A673 (cell line): ENCODE measurements at regions not wholly inside any gene's neighbourhood (a gene's known extent, or its start where the extent isn't known, plus 50 kb on each side); places are given as distances from the start of the nearest gene placed in this dataset.

ENCODE experiments used
- BruUV-seq: library from RNA; stranded (reverse); fragments of 400-500 nt; replicated peaks from 2 replicates; lab custom pipeline; 2021; lab: Mats Ljungman, UMichigan
- CTCF ChIA-PET: fragments of 300-600 bp; sonication (Branson Sonifier 250); formaldehyde crosslinking; loops from one replicate; lab custom pipeline; 2022; ENCODE audit warnings: antibody characterized with exemption; lab: Charles Lee
- POLR2A ChIA-PET: fragments of 300-600 bp; sonication (Branson Sonifier 250); formaldehyde crosslinking; loops from one replicate; lab custom pipeline; 2022; ENCODE audit warnings: antibody characterized with exemption; ENCODE audit not compliant: low non-redundant PET; lab: Charles Lee
- DNase-seq: peaks from one replicate; pipeline ENCODE4 v3.0.0-alpha.2; 2015; ENCODE audit warnings: low spot score
- H3K27ac ChIP-seq: fragments of 200-600 bp; sonication (generic); 2 replicates; pipeline ENCODE4 v1.5.1; 2016; ENCODE audit warnings: mixed run types, low read depth, mild to moderate bottlenecking, mixed read lengths, antibody characterized with exemption, low read length; ENCODE audit not compliant: poor library complexity, severe bottlenecking
- H3K27me3 ChIP-seq: fragments of 200-600 bp; sonication (generic); replicated peaks from 2 replicates; pipeline ENCODE4 v1.6.1; 2017; ENCODE audit warnings: mixed run types, low read depth, mild to moderate bottlenecking, mixed read lengths, antibody characterized with exemption, low read length; ENCODE audit not compliant: insufficient read depth, poor library complexity
- H3K36me3 ChIP-seq: fragments of 200-600 bp; sonication (generic); 2 replicates; pipeline ENCODE4 v1.6.1; 2016; ENCODE audit warnings: mixed run types, mild to moderate bottlenecking, mixed read lengths, antibody characterized with exemption, low read length; ENCODE audit not compliant: insufficient read depth, poor library complexity, severe bottlenecking
- H3K4me1 ChIP-seq: fragments of 200-600 bp; sonication (generic); 2 replicates; pipeline ENCODE4 v1.6.1; 2017; ENCODE audit warnings: mixed run types, mild to moderate bottlenecking, mixed read lengths, antibody characterized with exemption, low read length; ENCODE audit not compliant: insufficient read depth, poor library complexity, severe bottlenecking
- H3K4me3 ChIP-seq: fragments of 200-600 bp; sonication (generic); 2 replicates; pipeline ENCODE4 v1.5.1; 2016; ENCODE audit warnings: low read depth, mixed run types, mild to moderate bottlenecking, mixed read lengths, low read length; ENCODE audit not compliant: poor library complexity, severe bottlenecking
- H3K9me3 ChIP-seq: fragments of 200-600 bp; sonication (generic); 2 replicates; pipeline ENCODE4 v1.6.1; 2016; ENCODE audit warnings: mixed run types, low read depth, mild to moderate bottlenecking, mixed read lengths, antibody characterized with exemption, low read length; ENCODE audit not compliant: poor library complexity, severe bottlenecking
- EZH2 ChIP-seq: fragments of 200-600 bp; sonication (generic); IDR thresholded peaks from 2 replicates; pipeline ENCODE4 v1.6.1; 2017; ENCODE audit warnings: borderline replicate concordance, low read depth, mild to moderate bottlenecking, mixed read lengths, antibody characterized with exemption, low read length; ENCODE audit not compliant: poor library complexity, severe bottlenecking
- intact Hi-C: fragments of 100-400 bp; cut with micrococcal nuclease; formaldehyde crosslinking; loops from one replicate; pipeline ENCODE4 v1.10.0; 2022; ENCODE audit not compliant: unreplicated experiment
- TF ChIP-seq, protein P1 (sequence below): fragments of 300-800, 200-600 bp; sonication (generic); conservative IDR thresholded peaks from 2 replicates; pipeline ENCODE4 v1.5.1; 2017; ENCODE audit warnings: low read depth, mild to moderate bottlenecking, antibody characterized with exemption, low read length, moderate library complexity, mixed read lengths

DNA sequence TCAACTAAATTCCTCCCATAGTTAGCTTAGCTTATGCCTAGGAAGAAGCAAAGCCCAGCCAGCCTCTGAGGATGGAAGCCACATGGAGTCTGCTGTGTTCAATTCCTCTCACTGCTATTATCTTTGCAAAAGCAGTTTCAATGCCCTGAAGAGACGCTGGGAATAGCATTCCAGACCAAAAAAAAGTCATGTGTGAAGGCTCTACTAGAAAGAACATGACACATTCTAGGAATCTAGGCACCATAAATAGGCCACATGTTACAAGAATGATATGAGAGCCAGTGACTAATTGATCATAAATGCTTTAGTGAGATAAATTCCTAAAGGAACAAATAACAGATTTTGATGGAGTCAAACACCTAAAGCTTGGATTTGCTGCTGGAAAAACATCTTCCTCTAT, 800.8 kb downstream of the TUSC7 start:
- no peaks in the 10 kb centered on the region for H3K4me1 ChIP-seq
- no peaks in the 10 kb centered on the region for H3K36me3 ChIP-seq
- no peak for TF ChIP-seq EZH2
- TF ChIP-seq, protein P1, sequence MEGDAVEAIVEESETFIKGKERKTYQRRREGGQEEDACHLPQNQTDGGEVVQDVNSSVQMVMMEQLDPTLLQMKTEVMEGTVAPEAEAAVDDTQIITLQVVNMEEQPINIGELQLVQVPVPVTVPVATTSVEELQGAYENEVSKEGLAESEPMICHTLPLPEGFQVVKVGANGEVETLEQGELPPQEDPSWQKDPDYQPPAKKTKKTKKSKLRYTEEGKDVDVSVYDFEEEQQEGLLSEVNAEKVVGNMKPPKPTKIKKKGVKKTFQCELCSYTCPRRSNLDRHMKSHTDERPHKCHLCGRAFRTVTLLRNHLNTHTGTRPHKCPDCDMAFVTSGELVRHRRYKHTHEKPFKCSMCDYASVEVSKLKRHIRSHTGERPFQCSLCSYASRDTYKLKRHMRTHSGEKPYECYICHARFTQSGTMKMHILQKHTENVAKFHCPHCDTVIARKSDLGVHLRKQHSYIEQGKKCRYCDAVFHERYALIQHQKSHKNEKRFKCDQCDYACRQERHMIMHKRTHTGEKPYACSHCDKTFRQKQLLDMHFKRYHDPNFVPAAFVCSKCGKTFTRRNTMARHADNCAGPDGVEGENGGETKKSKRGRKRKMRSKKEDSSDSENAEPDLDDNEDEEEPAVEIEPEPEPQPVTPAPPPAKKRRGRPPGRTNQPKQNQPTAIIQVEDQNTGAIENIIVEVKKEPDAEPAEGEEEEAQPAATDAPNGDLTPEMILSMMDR: no peak
- H3K9me3 ChIP-seq: no peaks in the 10 kb centered on the region
- DNase-seq: no peak
- no peak overlapping the region for H3K27ac ChIP-seq
- POLR2A ChIA-PET: no interaction called here
- no peaks in the 10 kb centered on the region for H3K27me3 ChIP-seq
- CTCF ChIA-PET: no interaction called here
- no TSS peak for BruUV-seq
- intact Hi-C loops: no loop called here
- no peak overlapping the region for H3K4me3 ChIP-seq

- no TSS peak for BruUV-seq
- ChIA-PET POLR2A (no interaction called here), CTCF (no interaction called here)
- no peaks in the 10 kb centered on the region for H3K36me3 ChIP-seq
- no peak for DNase-seq
- no peak overlapping the region for H3K4me3 ChIP-seq
- intact Hi-C loops: no loop called here
- no peaks in the 10 kb centered on the region for H3K4me1 ChIP-seq
- no peak overlapping the region for H3K27ac ChIP-seq
- H3K9me3 ChIP-seq: no peaks in the 10 kb centered on the region
- H3K27me3 ChIP-seq: no peaks in the 10 kb centered on the region
- TF ChIP-seq, protein P1: no peak
- TF ChIP-seq EZH2: no peak
These were observed 803.4 kb downstream of the TUSC7 start for GRCh38 chr3:117512975-117513374.

DNA sequence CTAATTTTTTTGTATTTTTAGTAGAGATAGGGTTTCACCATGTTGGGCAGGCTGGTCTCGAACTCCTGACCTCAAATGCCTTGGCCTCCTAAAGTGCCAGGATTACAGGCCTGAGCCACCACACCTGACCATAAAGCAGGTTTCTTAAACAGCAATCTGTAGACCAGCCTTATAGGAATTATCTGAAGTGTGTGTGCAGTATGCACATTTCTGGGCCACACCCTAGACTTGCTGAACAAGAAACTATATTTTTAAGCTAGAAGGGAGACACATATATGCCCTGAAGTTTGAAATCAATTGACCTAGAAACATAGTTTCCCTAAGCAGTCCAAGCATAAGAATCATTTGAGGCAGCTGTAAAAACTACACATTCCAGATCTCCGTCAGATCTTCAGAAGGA, 805.7 kb downstream of the TUSC7 start:
- H3K36me3 ChIP-seq: no peaks in the 10 kb centered on the region
- TF ChIP-seq, protein P1: no peak
- no peak for TF ChIP-seq EZH2
- intact Hi-C loops: no loop called here
- no peak overlapping the region for H3K4me3 ChIP-seq
- no peak for DNase-seq
- no peaks in the 10 kb centered on the region for H3K4me1 ChIP-seq
- no peak overlapping the region for H3K27ac ChIP-seq
- H3K9me3 ChIP-seq: no peaks in the 10 kb centered on the region
- ChIA-PET CTCF (no interaction called here), POLR2A (no interaction called here)
- no peaks in the 10 kb centered on the region for H3K27me3 ChIP-seq
- no TSS peak for BruUV-seq
